GM12878 (cell line): ENCODE measurements at regions not wholly inside any gene's neighbourhood (a gene's known extent, or its start where the extent isn't known, plus 50 kb on each side); places are given as distances from the start of the nearest gene placed in this dataset.

ENCODE experiments used
- MEF2A ChIP-seq: IDR thresholded peaks from 2 replicates; pipeline ENCODE4 v1.6.1; 2011; ENCODE audit warnings: low read depth, mild to moderate bottlenecking, low read length, moderate library complexity; ENCODE audit not compliant: insufficient read depth
- TF ChIP-seq, protein P1 (sequence below), 3 experiments: IDR thresholded peaks in 2 of 3; conservative IDR thresholded peaks in 1 of 3; 2 replicates each; pipeline ENCODE4 v1.5.1; 2011; ENCODE audit warnings: low read depth in 3 of 3, low read length in 3 of 3, mild to moderate bottlenecking in 3 of 3, control low read depth in 2 of 3, moderate library complexity in 2 of 3, inconsistent platforms in 1 of 3, mixed read lengths in 1 of 3; ENCODE audit not compliant: control insufficient read depth in 2 of 3, insufficient read depth in 1 of 3; ENCODE audit errors: extremely low read depth in 1 of 3

DNA sequence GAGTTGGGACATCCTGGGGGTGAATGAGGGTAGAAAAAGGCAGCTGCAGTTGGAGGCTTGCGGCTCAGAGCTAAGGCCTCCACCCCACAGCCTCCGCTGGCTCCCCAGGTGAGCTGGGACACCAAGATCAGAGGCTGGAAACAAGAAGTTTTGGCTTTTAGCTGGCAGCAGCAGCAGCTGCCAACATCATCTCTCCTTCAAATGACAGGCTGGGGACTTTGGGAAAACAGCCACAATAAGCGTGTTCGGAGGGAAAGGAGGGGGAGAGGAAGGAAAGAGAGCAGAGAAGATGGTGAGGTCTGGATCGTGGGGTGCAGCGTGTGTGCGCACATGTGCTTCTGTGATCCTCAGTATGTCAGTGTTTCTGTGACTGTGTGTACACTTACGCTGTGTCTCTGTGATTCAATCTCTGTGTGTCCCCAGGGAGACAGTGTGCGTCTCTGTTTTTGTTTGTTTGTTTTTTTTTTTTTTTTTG, 62.0 kb upstream of the RASD2 start:
- TF ChIP-seq, protein P1, sequence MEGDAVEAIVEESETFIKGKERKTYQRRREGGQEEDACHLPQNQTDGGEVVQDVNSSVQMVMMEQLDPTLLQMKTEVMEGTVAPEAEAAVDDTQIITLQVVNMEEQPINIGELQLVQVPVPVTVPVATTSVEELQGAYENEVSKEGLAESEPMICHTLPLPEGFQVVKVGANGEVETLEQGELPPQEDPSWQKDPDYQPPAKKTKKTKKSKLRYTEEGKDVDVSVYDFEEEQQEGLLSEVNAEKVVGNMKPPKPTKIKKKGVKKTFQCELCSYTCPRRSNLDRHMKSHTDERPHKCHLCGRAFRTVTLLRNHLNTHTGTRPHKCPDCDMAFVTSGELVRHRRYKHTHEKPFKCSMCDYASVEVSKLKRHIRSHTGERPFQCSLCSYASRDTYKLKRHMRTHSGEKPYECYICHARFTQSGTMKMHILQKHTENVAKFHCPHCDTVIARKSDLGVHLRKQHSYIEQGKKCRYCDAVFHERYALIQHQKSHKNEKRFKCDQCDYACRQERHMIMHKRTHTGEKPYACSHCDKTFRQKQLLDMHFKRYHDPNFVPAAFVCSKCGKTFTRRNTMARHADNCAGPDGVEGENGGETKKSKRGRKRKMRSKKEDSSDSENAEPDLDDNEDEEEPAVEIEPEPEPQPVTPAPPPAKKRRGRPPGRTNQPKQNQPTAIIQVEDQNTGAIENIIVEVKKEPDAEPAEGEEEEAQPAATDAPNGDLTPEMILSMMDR (IDR thresholded peaks at IDR 0.05 in 2 of 3, conservative IDR thresholded peaks at IDR 0.05 in 1 of 3; ENCODE audit: control insufficient read depth in 2 of 3, extremely low read depth in 1 of 3, insufficient read depth in 1 of 3, low read depth in 3 of 3, low read length in 3 of 3): no peak
- no peak for TF ChIP-seq MEF2A
